Ovary (tissue), 3 donors: ENCODE measurements at regions not wholly inside any gene's neighbourhood (a gene's known extent, or its start where the extent isn't known, plus 50 kb on each side); places are given as distances from the start of the nearest gene placed in this dataset.

Experiments used
- EP300 ChIP-seq: sonication (generic); formaldehyde crosslinking; IDR thresholded peaks from one replicate; pipeline ENCODE4 v1.6.1; 2017; ENCODE audit warnings: antibody characterized with exemption
- POLR2A ChIP-seq: fragments of 450-650 bp; IDR thresholded peaks from one replicate; pipeline ENCODE4 v1.6.1; 2017; ENCODE audit warnings: antibody characterized with exemption, mild to moderate bottlenecking, moderate library complexity
- TF ChIP-seq, protein P1 (sequence below), 3 donors: fragments of 450-650 bp in 2 of 3; fragments of 200-600 bp in 1 of 3; IDR thresholded peaks; one replicate each; pipeline versions ENCODE4 v1.5.1 to v1.8.0; 2016 to 2022; ENCODE audit warnings: antibody characterized with exemption in 3 of 3, mild to moderate bottlenecking in 1 of 3
- donor health status: DM: no; HTN: no; CAD: no.

GRCh38 chr14:86714575-86714974 lies 1184.6 kb downstream of the FLRT2 start:
- TF ChIP-seq, protein P1, sequence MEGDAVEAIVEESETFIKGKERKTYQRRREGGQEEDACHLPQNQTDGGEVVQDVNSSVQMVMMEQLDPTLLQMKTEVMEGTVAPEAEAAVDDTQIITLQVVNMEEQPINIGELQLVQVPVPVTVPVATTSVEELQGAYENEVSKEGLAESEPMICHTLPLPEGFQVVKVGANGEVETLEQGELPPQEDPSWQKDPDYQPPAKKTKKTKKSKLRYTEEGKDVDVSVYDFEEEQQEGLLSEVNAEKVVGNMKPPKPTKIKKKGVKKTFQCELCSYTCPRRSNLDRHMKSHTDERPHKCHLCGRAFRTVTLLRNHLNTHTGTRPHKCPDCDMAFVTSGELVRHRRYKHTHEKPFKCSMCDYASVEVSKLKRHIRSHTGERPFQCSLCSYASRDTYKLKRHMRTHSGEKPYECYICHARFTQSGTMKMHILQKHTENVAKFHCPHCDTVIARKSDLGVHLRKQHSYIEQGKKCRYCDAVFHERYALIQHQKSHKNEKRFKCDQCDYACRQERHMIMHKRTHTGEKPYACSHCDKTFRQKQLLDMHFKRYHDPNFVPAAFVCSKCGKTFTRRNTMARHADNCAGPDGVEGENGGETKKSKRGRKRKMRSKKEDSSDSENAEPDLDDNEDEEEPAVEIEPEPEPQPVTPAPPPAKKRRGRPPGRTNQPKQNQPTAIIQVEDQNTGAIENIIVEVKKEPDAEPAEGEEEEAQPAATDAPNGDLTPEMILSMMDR (IDR thresholded peaks at IDR 0.05), result no peak
- TF ChIP-seq POLR2A, result no peak
- no peak for TF ChIP-seq EP300
